Tibial nerve (tissue), 4 donors: ENCODE measurements at regions not wholly inside any gene's neighbourhood (a gene's known extent, or its start where the extent isn't known, plus 50 kb on each side); places are given as distances from the start of the nearest gene placed in this dataset.

Experiments
- DNase-seq, 2 donors: peaks; one replicate each; pipeline ENCODE4 v3.0.0-alpha.2; 2019; ENCODE audit warnings: low spot score in 2 of 2
- H3K27ac ChIP-seq, 4 donors: fragments of 200-600 bp; sonication (generic) in 3 of 4; one replicate each; pipeline ENCODE4 v1.5.1; 2017 to 2019; ENCODE audit warnings: mild to moderate bottlenecking in 1 of 4
- H3K27me3 ChIP-seq, 2 donors: fragments of 200-600 bp; sonication (generic) in 1 of 2; one replicate each; pipeline versions ENCODE4 v1.5.1 to v1.6.0; 2017 to 2019
- H3K36me3 ChIP-seq, 3 donors: fragments of 200-600 bp; sonication (generic); one replicate each; pipeline ENCODE4 v1.5.1; 2018 to 2019
- H3K4me1 ChIP-seq, 4 donors: fragments of 200-600 bp; sonication (generic) in 3 of 4; one replicate each; pipeline ENCODE4 v1.5.1; 2017 to 2019
- H3K4me3 ChIP-seq, 4 donors: fragments of 200-600 bp; sonication (generic) in 3 of 4; one replicate each; pipeline ENCODE4 v1.5.1; 2017 to 2019; ENCODE audit warnings: mild to moderate bottlenecking in 1 of 4, moderate library complexity in 1 of 4
- H3K9me3 ChIP-seq, 4 donors: fragments of 200-600 bp; sonication (generic) in 3 of 4; one replicate each; pipeline ENCODE4 v1.5.1; 2017 to 2019
- EP300 ChIP-seq, 2 donors: sonication (generic); formaldehyde crosslinking; IDR thresholded peaks; one replicate each; pipeline ENCODE4 v1.6.1; 2017; ENCODE audit warnings: antibody characterized with exemption in 2 of 2, mild to moderate bottlenecking in 1 of 2
- POLR2A ChIP-seq, 2 donors: fragments of 450-650 bp; IDR thresholded peaks; one replicate each; pipeline ENCODE4 v1.6.1; 2017; ENCODE audit warnings: antibody characterized with exemption in 2 of 2, mild to moderate bottlenecking in 2 of 2, moderate library complexity in 2 of 2
- WGBS, 2 donors: methylation state at CpG; one replicate each; pipeline ENCODE4 v1.1.5; 2018; 5-methylcytosine and 5-hydroxymethylcytosine counted together
- TF ChIP-seq, protein P1 (sequence below), 5 experiments: fragments of 200-600 bp in 3 of 5; fragments of 450-650 bp in 2 of 5; sonication (generic) in 3 of 5; IDR thresholded peaks; one replicate each; pipeline ENCODE4 v1.5.1; 2016 to 2019; ENCODE audit warnings: antibody characterized with exemption in 5 of 5, mild to moderate bottlenecking in 3 of 5, moderate library complexity in 2 of 5

DNA sequence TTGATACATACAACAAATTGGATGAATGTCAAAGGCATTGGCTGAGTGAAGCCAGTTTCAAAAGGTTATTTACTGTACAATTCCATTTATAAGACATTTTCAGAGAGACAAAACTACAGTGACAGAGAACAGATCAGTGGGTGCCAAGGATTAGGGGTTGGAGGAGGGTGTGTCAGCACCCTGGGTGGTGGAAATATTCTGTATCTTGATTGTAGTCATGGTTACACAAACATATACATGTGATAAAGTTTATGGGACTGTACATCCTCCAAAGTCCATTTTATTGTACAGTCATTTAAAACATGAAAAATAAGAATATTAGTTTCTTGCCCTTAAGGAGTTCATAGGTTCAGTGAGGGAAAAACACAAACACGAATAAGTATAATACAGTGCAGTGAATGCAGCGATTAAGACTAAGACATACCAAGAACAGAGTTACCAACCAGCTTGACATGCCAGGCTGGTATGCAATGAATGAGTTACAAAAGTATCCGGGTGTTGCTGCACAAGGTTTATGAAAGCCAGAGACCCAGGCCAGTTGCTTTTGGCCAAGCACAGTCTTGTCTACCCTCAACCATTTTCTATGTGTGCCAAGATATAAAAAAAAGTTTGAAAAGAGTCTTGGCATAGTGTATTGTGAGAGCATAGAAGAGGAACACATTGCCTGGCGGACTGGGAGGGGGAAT lies 123.6 kb downstream of the MSL3 start:
- Histone ChIP-seq H3K36me3 (no peaks in the 10 kb centered on the region), H3K27me3 (no peaks in the 10 kb centered on the region), H3K27ac (no peak overlapping the region), H3K4me1 (no peaks in the 10 kb centered on the region), H3K9me3 (no peaks in the 10 kb centered on the region), H3K4me3 (no peak overlapping the region)
- DNase-seq = no peak
- TF ChIP-seq POLR2A (IDR thresholded peaks at IDR 0.05) = no peak
- no peak for TF ChIP-seq EP300 (IDR thresholded peaks at IDR 0.05)
- TF ChIP-seq, protein P1, sequence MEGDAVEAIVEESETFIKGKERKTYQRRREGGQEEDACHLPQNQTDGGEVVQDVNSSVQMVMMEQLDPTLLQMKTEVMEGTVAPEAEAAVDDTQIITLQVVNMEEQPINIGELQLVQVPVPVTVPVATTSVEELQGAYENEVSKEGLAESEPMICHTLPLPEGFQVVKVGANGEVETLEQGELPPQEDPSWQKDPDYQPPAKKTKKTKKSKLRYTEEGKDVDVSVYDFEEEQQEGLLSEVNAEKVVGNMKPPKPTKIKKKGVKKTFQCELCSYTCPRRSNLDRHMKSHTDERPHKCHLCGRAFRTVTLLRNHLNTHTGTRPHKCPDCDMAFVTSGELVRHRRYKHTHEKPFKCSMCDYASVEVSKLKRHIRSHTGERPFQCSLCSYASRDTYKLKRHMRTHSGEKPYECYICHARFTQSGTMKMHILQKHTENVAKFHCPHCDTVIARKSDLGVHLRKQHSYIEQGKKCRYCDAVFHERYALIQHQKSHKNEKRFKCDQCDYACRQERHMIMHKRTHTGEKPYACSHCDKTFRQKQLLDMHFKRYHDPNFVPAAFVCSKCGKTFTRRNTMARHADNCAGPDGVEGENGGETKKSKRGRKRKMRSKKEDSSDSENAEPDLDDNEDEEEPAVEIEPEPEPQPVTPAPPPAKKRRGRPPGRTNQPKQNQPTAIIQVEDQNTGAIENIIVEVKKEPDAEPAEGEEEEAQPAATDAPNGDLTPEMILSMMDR (IDR thresholded peaks at IDR 0.05) = no peak
- 68 to 76% methylated on average over 4 of the region's 4 CpGs for WGBS, 2 donors

- H3K4me3 ChIP-seq = no peak overlapping the region
- 43 to 51% methylated on average over 1 of the region's 1 CpG for WGBS, 2 donors
- H3K9me3 ChIP-seq = peaks cover 0 to 6% (median 0%) of the 10 kb centered on the region in 4 donors
- H3K36me3 ChIP-seq = no peaks in the 10 kb centered on the region
- no peak for DNase-seq
- TF ChIP-seq EP300 (IDR thresholded peaks at IDR 0.05) (no peak), POLR2A (IDR thresholded peaks at IDR 0.05) (no peak)
- TF ChIP-seq, protein P1 (IDR thresholded peaks at IDR 0.05) = no peak
- H3K4me1 ChIP-seq = no peaks in the 10 kb centered on the region
- no peaks in the 10 kb centered on the region for H3K27me3 ChIP-seq
- no peak overlapping the region for H3K27ac ChIP-seq
These were observed 128.7 kb downstream of the MSL3 start for GRCh38 chrX:11886745-11887144.

GRCh38 chrX:11887175-11887574 lies 129.1 kb downstream of the MSL3 start:
- H3K27ac ChIP-seq = no peak overlapping the region
- H3K4me1 ChIP-seq = no peaks in the 10 kb centered on the region
- H3K4me3 ChIP-seq = no peak overlapping the region
- TF ChIP-seq, protein P1 (IDR thresholded peaks at IDR 0.05) = no peak
- 65 to 88% methylated on average over 2 of the region's 2 CpGs for WGBS, 2 donors
- DNase-seq = no peak
- no peaks in the 10 kb centered on the region for H3K27me3 ChIP-seq
- H3K9me3 ChIP-seq = peaks cover 0 to 6% (median 0%) of the 10 kb centered on the region in 4 donors
- no peaks in the 10 kb centered on the region for H3K36me3 ChIP-seq

- H3K4me1 ChIP-seq = no peaks in the 10 kb centered on the region
- H3K9me3 ChIP-seq = peaks cover 0 to 6% (median 0%) of the 10 kb centered on the region in 4 donors
- no peak overlapping the region for H3K4me3 ChIP-seq
- no peak for DNase-seq
- H3K36me3 ChIP-seq = no peaks in the 10 kb centered on the region
- H3K27ac ChIP-seq = no peak overlapping the region
- TF ChIP-seq EP300 (IDR thresholded peaks at IDR 0.05) (no peak), POLR2A (IDR thresholded peaks at IDR 0.05) (no peak)
- TF ChIP-seq, protein P1 (IDR thresholded peaks at IDR 0.05) = no peak
- no peaks in the 10 kb centered on the region for H3K27me3 ChIP-seq
These were observed 130.4 kb downstream of the MSL3 start for GRCh38 chrX:11888421-11888820.

DNA sequence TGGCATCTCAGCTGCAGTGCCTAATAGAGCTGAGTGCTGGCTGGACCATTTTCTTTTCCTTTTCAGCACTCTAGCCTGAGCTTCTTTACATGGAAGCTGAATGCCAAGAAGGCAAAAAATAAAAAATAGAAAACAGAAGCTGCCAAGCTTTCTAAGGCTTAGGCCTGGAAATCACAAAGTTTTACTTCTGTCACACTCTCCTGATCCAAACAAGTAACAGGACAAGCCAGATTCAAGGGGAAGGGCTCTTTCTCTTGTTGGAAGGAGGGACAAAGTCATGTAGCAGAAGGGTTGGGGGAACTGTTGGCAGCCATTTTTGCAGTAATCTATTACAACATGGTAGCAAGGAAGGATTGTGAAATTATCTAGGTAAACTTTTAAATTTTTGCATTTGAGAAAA lies 131.8 kb downstream of the MSL3 start:
- Histone ChIP-seq H3K4me3 (no peak overlapping the region), H3K27ac (no peak overlapping the region), H3K9me3 (peaks cover 0 to 6% (median 0%) of the 10 kb centered on the region in 4 donors), H3K4me1 (no peaks in the 10 kb centered on the region), H3K27me3 (no peaks in the 10 kb centered on the region), H3K36me3 (no peaks in the 10 kb centered on the region)
- no peak for DNase-seq
- TF ChIP-seq POLR2A (IDR thresholded peaks at IDR 0.05) (no peak), EP300 (IDR thresholded peaks at IDR 0.05) (no peak)
- TF ChIP-seq, protein P1 (IDR thresholded peaks at IDR 0.05) = no peak
